SHP77 treated with DMSO at 0.1 percent for 48 hours (cell line): ENCODE measurements at regions not wholly inside any gene's neighbourhood (a gene's known extent, or its start where the extent isn't known, plus 50 kb on each side); places are given as distances from the start of the nearest gene placed in this dataset.

Experiments used
- DNase-seq: peaks from one replicate; lab custom pipeline; 2025; lab: John Stamatoyannopoulos, UW

GRCh38 chrX:65034292-65034667 is 58.0 kb upstream of the ZC4H2 start:
- DNase-seq, result no peak
